ENCODE measurements at regions not wholly inside any gene's neighbourhood (a gene's known extent, or its start where the extent isn't known, plus 50 kb on each side); places are given as distances from the start of the nearest gene placed in this dataset.

DNA sequence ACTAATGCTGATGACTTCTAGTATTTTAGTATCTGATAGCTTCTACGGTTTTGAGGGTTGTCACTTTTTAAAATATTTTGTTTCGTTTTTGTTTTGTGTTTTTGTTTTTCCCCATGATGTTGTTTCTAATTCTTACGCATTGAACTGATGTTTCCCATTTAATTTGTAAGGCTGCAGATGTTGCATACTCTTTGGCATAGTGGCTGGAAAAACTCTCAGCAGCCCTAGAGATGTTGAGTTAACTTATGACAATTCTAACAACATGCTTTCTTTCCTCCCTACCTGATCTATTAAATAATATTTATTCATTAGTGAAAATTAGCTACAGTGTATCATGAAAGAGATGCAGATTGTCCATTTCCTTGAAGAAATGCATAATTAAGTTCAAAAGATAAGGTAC, 559.3 kb upstream of the GRM7 start:
- BruUV-seq (replicated peaks), result no TSS peak
- Histone ChIP-seq H3K27ac (ENCODE audit: insufficient read depth, low read depth, low read length) (no peak overlapping the region), H3K4me2 (ENCODE audit: insufficient read depth, low read length) (no peak overlapping the region), H3K9ac (replicated peaks; ENCODE audit: extremely low read depth, insufficient read depth, low read length) (no peak overlapping the region), H2AFZ (ENCODE audit: low read depth, low read length) (no peak overlapping the region), H3K9me3 (replicated peaks; ENCODE audit: control insufficient read depth, insufficient read depth, low read length) (peaks cover 11% of the 10 kb centered on the region), H3K4me3 (replicated peaks in 1 of 3; ENCODE audit: insufficient read depth in 1 of 3, low read depth in 1 of 3, low read length in 3 of 3) (no peak overlapping the region), H4K20me1 (replicated peaks; ENCODE audit: control insufficient read depth, extremely low read depth, insufficient read depth, low read length) (no peaks in the 10 kb centered on the region), H3K4me1 (ENCODE audit: control insufficient read depth, extremely low read depth, insufficient read depth, low read length) (no peaks in the 10 kb centered on the region), H3K9me1 (replicated peaks; ENCODE audit: control insufficient read depth, extremely low read depth, insufficient read depth, low read length) (no peaks in the 10 kb centered on the region), H3K27me3 (ENCODE audit: control insufficient read depth in 2 of 2, insufficient read depth in 2 of 2, low read length in 2 of 2) (no peaks in the 10 kb centered on the region), H3K36me3 (ENCODE audit: control insufficient read depth in 2 of 2, extremely low read depth in 1 of 2, insufficient read depth in 2 of 2, low read length in 2 of 2) (no peaks in the 10 kb centered on the region), H3K79me2 (ENCODE audit: control insufficient read depth, insufficient read depth, low read length) (no peaks in the 10 kb centered on the region)
- TF ChIP-seq MYC (IDR thresholded peaks at IDR 0.05; ENCODE audit: low read depth, low read length) (no peak), POLR2AphosphoS5 (IDR thresholded peaks at IDR 0.05; ENCODE audit: insufficient read depth, low read depth, low read length) (no peak), GATA2 (IDR thresholded peaks at IDR 0.05; ENCODE audit: insufficient read depth, insufficient read length, low read depth, low read length) (no peak), POLR2A (IDR thresholded peaks at IDR 0.05; ENCODE audit: low read depth, low read length) (no peak), JUN (IDR thresholded peaks at IDR 0.05; ENCODE audit: borderline replicate concordance, insufficient read depth, insufficient read length, low read depth) (no peak), FOS (IDR thresholded peaks at IDR 0.05; ENCODE audit: borderline replicate concordance, insufficient read depth, low read length) (no peak), EZH2 (IDR thresholded peaks at IDR 0.05; ENCODE audit: borderline replicate concordance, low read depth, low read length, severe bottlenecking) (no peak)
- TF ChIP-seq, protein P1, sequence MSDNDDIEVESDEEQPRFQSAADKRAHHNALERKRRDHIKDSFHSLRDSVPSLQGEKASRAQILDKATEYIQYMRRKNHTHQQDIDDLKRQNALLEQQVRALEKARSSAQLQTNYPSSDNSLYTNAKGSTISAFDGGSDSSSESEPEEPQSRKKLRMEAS (IDR thresholded peaks at IDR 0.05; ENCODE audit: insufficient read depth, insufficient read length), result no peak
- TF ChIP-seq, protein P2, sequence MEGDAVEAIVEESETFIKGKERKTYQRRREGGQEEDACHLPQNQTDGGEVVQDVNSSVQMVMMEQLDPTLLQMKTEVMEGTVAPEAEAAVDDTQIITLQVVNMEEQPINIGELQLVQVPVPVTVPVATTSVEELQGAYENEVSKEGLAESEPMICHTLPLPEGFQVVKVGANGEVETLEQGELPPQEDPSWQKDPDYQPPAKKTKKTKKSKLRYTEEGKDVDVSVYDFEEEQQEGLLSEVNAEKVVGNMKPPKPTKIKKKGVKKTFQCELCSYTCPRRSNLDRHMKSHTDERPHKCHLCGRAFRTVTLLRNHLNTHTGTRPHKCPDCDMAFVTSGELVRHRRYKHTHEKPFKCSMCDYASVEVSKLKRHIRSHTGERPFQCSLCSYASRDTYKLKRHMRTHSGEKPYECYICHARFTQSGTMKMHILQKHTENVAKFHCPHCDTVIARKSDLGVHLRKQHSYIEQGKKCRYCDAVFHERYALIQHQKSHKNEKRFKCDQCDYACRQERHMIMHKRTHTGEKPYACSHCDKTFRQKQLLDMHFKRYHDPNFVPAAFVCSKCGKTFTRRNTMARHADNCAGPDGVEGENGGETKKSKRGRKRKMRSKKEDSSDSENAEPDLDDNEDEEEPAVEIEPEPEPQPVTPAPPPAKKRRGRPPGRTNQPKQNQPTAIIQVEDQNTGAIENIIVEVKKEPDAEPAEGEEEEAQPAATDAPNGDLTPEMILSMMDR (IDR thresholded peaks at IDR 0.05; ENCODE audit: extremely low read depth in 1 of 2, insufficient read depth in 1 of 2, low read depth in 1 of 2, low read length in 2 of 2), result no peak
- FAIRE-seq (no peak), DNase-seq (ENCODE audit: low read depth, low spot score) (no peak)
- dilution Hi-C loops (cut with MboI; ENCODE audit: extremely low pct_ligation_motif_present, low sequenced_read_pairs), result no loop called here
- ChIA-PET CTCF (no interaction called here), POLR2A (no interaction called here)
- intact Hi-C loops (cut with micrococcal nuclease), result no loop called here

Data from endothelial cell of umbilical vein (primary cell).